ENCODE measurements at regions not wholly inside any gene's neighbourhood (a gene's known extent, or its start where the extent isn't known, plus 50 kb on each side); places are given as distances from the start of the nearest gene placed in this dataset.

DNA sequence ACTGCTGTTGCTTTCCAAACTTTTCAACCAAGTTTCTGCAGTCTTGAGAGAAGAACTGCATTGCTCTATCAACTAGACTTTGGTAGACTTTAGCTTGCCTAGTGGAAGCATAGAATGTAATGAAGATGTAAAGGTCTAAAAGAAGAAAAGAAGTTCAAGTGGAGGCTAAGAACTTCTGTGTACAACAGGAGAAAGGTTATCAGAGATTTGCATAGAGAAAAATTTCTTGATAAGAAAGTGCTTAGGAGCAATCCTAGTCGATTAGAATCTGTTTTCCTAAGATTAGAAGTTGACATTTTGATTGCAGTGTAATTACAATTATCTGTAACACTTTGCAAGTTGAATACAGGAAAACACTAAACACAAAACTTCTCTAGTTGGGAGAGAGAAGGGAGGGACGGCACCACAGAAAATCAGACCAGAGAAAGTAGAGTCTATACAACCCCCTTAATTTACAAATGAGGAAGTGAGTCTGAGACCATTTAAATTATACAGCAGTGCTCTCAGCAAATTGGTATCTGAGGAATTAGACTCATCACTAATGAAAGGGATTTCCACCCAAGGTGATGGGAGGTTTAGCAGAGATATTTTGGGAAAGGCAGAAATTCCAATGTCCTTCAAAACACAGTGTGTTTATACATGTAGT lies 194.3 kb upstream of the MARCKS start:
- ChIA-PET POLR2A (no interaction called here), CTCF (no interaction called here)
- H3K27ac ChIP-seq (ENCODE audit: low read length) = no peak overlapping the region
- no peaks in the 10 kb centered on the region for H3K27me3 ChIP-seq (ENCODE audit: control insufficient read depth, insufficient read depth, low read length)
- intact Hi-C loops (cut with micrococcal nuclease; ENCODE audit: unreplicated experiment) (no loop called here), in situ Hi-C loops (cut with HindIII; ENCODE audit: low pct_unique_long_range_greater_than_20kb, low sequenced_read_pairs) (no loop called here)
- DNase-seq (ENCODE audit: low read depth, low spot score) (no peak), ATAC-seq (no peak)
- no peaks in the 10 kb centered on the region for H3K9me3 ChIP-seq (ENCODE audit: control insufficient read depth, insufficient read depth, low read depth, low read length)
- no peak overlapping the region for H3K4me3 ChIP-seq (ENCODE audit: low read depth in 2 of 2, low read length in 2 of 2)
- BruUV-seq (replicated peaks) = no TSS peak
- H3K4me1 ChIP-seq (ENCODE audit: control insufficient read depth, insufficient read depth, low read length) = no peaks in the 10 kb centered on the region
- H3K36me3 ChIP-seq (ENCODE audit: control insufficient read depth, insufficient read depth, low read length) = no peaks in the 10 kb centered on the region
- TF ChIP-seq REST (IDR thresholded peaks at IDR 0.05; ENCODE audit: insufficient read depth in 1 of 2, low read depth in 2 of 2, low read length in 1 of 2) (no peak), POLR2AphosphoS5 (IDR thresholded peaks at IDR 0.05; ENCODE audit: low read depth, low read length) (no peak), TCF7L2 (IDR thresholded peaks at IDR 0.05; ENCODE audit: low read depth, low read length) (no peak), SIN3A (IDR thresholded peaks at IDR 0.05; ENCODE audit: borderline replicate concordance, insufficient read depth, low read depth, low read length) (no peak), CTCF (IDR thresholded peaks at IDR 0.05) (no peak)

DNA sequence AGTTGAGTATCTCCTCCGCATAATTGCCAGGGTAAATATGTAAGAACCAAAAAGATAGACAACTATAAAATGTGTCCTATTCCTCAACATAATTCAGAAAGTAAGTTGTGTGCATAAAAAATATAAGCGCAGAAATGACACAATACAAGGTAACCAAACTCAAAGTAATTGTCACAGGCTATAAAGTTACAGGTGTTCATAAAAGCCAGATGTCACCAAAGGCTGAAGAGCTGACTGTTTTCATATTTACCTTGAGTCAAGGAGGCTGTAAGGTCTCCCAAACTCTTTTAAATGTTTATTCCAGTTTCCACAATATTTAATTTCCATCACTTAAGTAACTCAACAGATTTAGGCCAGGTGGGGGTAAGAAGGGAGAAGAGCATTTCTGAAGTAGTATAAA lies 192.2 kb upstream of the MARCKS start:
- CTCF ChIA-PET = no interaction called here
- DNase-seq (ENCODE audit: low read depth, low spot score) (no peak), ATAC-seq (no peak)
- intact Hi-C loops (cut with micrococcal nuclease; ENCODE audit: unreplicated experiment) = no loop called here
- H3K27me3 ChIP-seq (ENCODE audit: control insufficient read depth, insufficient read depth, low read length) = no peaks in the 10 kb centered on the region
- H3K27ac ChIP-seq (ENCODE audit: low read length) = no peak overlapping the region
- POLR2A ChIA-PET = no interaction called here
- BruUV-seq (replicated peaks) = no TSS peak
- no peak overlapping the region for H3K4me3 ChIP-seq (ENCODE audit: low read depth in 2 of 2, low read length in 2 of 2)
- no peak for TF ChIP-seq POLR2AphosphoS5 (IDR thresholded peaks at IDR 0.05; ENCODE audit: low read depth, low read length)
- 0 out of 2 replicates have a peak, but pooled peaks cover 3% of the 10 kb centered on the region for H3K4me1 ChIP-seq (ENCODE audit: control insufficient read depth, insufficient read depth, low read length)
- H3K36me3 ChIP-seq (ENCODE audit: control insufficient read depth, insufficient read depth, low read length) = no peaks in the 10 kb centered on the region
- H3K9me3 ChIP-seq (ENCODE audit: control insufficient read depth, insufficient read depth, low read depth, low read length) = no peaks in the 10 kb centered on the region
- in situ Hi-C loops (cut with HindIII; ENCODE audit: low pct_unique_long_range_greater_than_20kb, low sequenced_read_pairs) = no loop called here

DNA sequence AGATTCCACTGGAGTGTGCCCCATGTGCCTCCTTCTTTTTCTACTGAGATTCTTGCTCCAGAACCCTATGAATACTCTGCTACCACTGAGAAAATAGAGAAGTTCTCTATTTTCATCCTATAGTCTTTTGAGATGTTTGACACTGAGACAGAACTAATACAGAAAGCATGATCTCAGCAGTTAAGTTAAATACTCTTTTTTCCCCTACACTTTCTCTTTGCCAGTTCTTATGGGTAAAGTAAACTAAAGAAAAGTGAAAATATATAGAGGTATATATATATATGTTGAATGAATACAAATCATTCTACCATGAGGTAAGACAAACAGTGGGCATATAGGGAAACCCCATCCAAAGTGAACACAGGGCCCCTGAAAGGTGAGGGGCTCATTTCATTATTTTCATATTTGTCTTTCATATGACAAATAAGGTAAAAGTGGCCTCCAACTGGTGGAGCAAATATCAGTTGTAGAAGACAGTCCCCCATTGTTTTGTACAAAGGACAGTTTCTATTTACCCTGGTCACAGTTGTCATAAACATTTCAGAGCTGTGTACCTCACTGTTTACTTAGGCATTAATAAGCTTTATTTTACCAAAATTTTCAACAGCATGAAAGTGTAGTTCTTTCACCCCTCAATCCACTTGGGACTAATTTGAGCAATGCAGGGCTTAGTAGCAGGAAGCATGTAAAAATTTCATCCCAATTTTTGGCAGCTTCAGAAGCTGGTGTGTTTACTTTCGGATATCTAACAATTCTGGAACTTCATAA lies 188.3 kb upstream of the MARCKS start:
- TF ChIP-seq POLR2AphosphoS5 (IDR thresholded peaks at IDR 0.05; ENCODE audit: low read depth, low read length) (no peak), REST (IDR thresholded peaks at IDR 0.05; ENCODE audit: insufficient read depth in 1 of 2, low read depth in 2 of 2, low read length in 1 of 2) (no peak), SIN3A (IDR thresholded peaks at IDR 0.05; ENCODE audit: borderline replicate concordance, insufficient read depth, low read depth, low read length) (no peak), TCF7L2 (IDR thresholded peaks at IDR 0.05; ENCODE audit: low read depth, low read length) (no peak), CTCF (IDR thresholded peaks at IDR 0.05) (no peak)
- DNase-seq (ENCODE audit: low read depth, low spot score) = no peak
- in situ Hi-C loops (cut with HindIII; ENCODE audit: low pct_unique_long_range_greater_than_20kb, low sequenced_read_pairs) (no loop called here), intact Hi-C loops (cut with micrococcal nuclease; ENCODE audit: unreplicated experiment) (no loop called here)
- ChIA-PET CTCF (no interaction called here), POLR2A (no interaction called here)
- H3K36me3 ChIP-seq (ENCODE audit: control insufficient read depth, insufficient read depth, low read length) = no peaks in the 10 kb centered on the region
- H3K27me3 ChIP-seq (ENCODE audit: control insufficient read depth, insufficient read depth, low read length) = no peaks in the 10 kb centered on the region
- H3K27ac ChIP-seq (ENCODE audit: low read length) = no peak overlapping the region
- H3K4me3 ChIP-seq (ENCODE audit: low read depth in 2 of 2, low read length in 2 of 2) = no peak overlapping the region
- BruUV-seq (replicated peaks) = no TSS peak
- no peak for ATAC-seq
- peaks cover 9% of the 10 kb centered on the region; the same call in 1 of the 2 replicates for H3K4me1 ChIP-seq (ENCODE audit: control insufficient read depth, insufficient read depth, low read length)
- no peaks in the 10 kb centered on the region for H3K9me3 ChIP-seq (ENCODE audit: control insufficient read depth, insufficient read depth, low read depth, low read length)
